Keratinocyte (primary cell): ENCODE measurements at regions not wholly inside any gene's neighbourhood (a gene's known extent, or its start where the extent isn't known, plus 50 kb on each side); places are given as distances from the start of the nearest gene placed in this dataset.

ENCODE experiments used
- EZH2 ChIP-seq: IDR thresholded peaks from one replicate; pipeline ENCODE4 v1.6.1; 2012; ENCODE audit warnings: inconsistent platforms, mild to moderate bottlenecking, low read length, moderate library complexity
- TF ChIP-seq, protein P1 (sequence below), 3 experiments: IDR thresholded peaks in 1 of 3; conservative IDR thresholded peaks in 1 of 3; optimal IDR thresholded peaks in 1 of 3; 2 replicates in 2 of 3; 3 replicates in 1 of 3; pipeline versions ENCODE3 to v1.5.1; 2011; ENCODE audit warnings: low read length in 3 of 3, mild to moderate bottlenecking in 3 of 3, moderate library complexity in 2 of 3, control low read depth in 1 of 3, inconsistent platforms in 1 of 3; ENCODE audit not compliant: insufficient read depth in 2 of 3; ENCODE audit errors: extremely low read depth in 1 of 3

DNA sequence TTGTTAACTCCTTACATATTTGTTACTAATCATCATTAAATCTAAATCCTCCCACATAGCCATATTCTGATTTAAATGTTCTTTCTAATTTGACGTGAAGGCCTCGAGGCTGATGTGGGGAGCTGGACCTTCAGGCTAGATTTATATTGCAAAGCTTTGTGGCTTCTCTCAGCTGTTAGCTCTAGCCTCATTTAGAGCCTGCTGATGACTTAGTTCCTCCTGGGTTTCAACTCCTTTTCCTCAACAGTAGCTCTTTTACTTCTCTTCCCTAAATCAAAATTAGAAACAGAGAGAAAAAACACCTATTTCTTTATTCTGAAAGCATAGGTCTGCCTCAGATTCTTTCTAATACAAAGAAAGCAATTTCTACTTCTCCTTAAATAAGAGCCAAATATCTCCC, 477.5 kb upstream of the CCDC196 start:
- TF ChIP-seq, protein P1, sequence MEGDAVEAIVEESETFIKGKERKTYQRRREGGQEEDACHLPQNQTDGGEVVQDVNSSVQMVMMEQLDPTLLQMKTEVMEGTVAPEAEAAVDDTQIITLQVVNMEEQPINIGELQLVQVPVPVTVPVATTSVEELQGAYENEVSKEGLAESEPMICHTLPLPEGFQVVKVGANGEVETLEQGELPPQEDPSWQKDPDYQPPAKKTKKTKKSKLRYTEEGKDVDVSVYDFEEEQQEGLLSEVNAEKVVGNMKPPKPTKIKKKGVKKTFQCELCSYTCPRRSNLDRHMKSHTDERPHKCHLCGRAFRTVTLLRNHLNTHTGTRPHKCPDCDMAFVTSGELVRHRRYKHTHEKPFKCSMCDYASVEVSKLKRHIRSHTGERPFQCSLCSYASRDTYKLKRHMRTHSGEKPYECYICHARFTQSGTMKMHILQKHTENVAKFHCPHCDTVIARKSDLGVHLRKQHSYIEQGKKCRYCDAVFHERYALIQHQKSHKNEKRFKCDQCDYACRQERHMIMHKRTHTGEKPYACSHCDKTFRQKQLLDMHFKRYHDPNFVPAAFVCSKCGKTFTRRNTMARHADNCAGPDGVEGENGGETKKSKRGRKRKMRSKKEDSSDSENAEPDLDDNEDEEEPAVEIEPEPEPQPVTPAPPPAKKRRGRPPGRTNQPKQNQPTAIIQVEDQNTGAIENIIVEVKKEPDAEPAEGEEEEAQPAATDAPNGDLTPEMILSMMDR (optimal IDR thresholded peaks at IDR 0.05 in 1 of 3, IDR thresholded peaks at IDR 0.05 in 1 of 3, conservative IDR thresholded peaks at IDR 0.05 in 1 of 3; ENCODE audit: extremely low read depth in 1 of 3, insufficient read depth in 2 of 3, low read length in 3 of 3) = no peak
- no peak for TF ChIP-seq EZH2
